Right renal cortex interstitium (tissue), 3 donors: ENCODE measurements at regions not wholly inside any gene's neighbourhood (a gene's known extent, or its start where the extent isn't known, plus 50 kb on each side); places are given as distances from the start of the nearest gene placed in this dataset.

Experiments used
- DNase-seq, 3 donors: peaks; one replicate each; pipeline ENCODE4 v3.0.0-alpha.2; 2013; ENCODE audit warnings: low read depth in 3 of 3, low spot score in 2 of 3

DNA sequence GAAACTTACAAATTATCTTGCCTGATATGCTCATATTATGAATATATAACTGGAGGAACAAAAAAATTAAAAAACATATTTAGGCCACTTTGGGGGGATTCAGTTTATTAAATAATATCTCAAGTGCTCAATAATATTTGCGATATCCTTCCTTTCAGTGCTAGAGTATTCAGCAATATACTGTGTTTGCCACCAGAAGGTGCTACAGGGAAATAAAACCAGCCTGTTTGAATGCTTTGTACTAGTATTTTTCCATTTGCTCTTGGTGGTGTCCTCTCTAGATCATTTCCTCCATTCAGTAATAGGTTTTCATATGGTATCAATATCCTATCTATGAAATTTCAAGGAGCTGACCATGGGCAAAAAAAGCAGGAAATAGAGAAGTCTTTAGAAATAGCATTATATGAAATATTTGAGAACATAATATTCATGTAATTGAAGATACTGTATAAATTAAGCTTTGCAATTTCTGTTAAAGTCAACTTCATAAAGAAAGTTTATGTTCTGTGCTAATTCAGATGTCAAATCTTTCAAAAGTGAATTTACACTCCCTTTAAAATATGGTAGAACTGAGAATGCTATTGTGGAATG, 106.2 kb upstream of the NAV3 start:
- no peak for DNase-seq

DNA sequence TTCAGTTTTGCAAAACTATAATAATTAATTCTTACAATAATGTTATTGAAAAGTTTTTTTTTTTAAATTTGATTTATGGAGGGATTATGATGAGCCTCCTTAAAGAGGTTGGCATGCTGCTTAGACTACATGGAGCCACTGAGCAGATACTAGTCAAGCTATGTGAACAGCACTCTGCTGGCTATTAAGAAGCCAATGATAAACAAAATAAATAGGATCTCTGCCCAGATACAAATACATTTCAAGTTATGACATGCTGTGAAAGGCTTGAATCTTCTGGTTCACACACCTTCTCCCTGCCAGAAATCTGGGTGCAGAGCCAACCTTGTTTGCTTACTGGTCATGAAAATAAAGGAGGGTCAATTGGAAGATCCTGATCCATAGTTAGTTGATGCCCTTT, 107.4 kb upstream of the NAV3 start:
- DNase-seq = no peak

DNA sequence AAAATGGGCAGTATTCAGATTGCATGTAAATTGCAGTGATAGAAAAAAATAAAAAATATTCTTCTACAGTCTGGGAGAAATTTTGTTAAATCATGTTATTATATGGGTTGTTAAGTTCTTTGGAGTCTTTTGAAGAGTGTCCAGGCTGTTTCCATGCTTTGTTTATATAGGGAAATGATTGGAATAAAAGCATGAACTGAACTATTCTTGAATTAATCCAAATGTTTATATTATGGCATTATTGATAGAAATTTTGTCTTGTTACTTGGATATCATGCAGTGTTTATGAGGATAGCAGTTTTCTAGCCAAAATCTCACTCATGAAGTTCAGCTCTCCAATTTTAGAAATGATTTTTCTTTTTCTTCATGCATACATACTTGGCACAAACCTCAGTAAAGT, 108.2 kb upstream of the NAV3 start:
- no peak for DNase-seq

DNA sequence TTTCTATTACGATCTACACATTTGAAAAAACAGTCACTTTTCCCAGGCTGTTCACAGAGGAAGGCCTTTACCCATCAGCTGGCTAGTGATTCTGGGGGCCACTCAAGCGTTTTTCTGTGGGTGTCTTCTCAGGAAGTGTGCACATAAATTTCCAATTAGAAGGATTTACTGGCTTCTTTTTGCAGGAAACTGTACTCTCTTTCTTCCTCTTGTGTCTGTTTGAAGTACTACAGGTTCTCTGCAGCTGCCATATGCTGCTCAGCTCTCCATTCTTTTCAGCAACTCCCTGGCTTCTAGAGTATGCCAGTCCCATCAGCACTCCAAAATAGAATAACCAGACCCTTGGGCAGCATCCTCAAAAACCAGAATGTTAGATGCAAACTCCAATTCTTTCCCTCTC, 110.4 kb upstream of the NAV3 start:
- DNase-seq = no peak

DNA sequence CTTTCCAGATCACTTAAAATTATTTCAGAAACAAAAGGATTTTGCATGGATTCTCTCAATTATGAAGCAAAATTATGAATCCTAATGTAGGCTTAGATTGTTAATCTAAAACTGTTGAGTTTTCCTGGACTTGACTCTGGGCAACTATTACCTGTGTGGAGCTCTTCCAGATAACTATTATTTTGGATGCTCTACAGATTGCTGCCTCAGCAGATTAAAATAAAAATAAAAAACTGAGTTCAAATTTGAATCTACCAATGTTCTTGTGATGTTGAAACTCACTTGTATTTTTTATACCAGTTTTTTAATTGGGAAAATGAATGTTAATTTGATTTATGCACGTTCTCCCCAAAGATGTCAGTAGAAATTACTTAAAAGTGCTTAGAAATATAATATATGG, 120.5 kb upstream of the NAV3 start:
- DNase-seq = no peak

DNA sequence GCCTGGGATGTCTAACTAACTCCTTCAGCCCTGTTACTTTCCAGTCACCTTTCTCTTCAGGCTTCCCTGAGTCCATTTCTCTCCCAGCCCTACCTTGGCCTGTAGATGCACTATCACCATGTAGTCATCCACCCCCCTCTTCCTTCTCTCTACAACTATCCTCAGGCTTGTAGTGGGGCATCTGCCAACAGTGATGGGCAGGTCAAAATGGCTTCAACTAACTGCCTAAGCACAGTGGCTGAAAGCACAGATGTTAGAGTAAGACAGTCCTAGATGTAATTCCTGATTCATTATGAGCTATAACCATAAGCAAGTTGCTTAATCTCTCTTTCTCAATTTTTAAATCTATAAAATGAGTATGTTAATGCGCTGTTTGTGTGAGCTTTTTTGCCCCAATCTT, 133.6 kb upstream of the NAV3 start:
- DNase-seq = no peak

DNA sequence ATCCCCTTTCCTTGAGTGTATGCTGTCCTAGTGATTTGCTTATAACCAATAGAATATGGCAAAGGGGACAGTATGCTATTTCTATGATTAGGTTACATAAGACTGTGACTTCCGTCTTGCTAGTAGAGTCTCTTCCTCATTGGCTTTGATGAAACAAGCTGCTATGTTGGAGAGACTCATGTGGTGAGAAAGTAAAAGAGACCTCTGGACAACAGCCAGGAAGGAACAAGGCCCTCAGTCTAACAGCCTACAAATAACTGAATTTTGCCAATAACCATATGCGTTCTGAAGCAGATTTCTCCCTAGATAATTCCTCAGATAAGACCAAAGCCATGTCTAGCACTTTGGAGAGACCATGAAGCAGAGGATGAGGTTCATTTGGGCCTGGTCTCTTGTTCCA, 134.5 kb upstream of the NAV3 start:
- no peak for DNase-seq

DNA sequence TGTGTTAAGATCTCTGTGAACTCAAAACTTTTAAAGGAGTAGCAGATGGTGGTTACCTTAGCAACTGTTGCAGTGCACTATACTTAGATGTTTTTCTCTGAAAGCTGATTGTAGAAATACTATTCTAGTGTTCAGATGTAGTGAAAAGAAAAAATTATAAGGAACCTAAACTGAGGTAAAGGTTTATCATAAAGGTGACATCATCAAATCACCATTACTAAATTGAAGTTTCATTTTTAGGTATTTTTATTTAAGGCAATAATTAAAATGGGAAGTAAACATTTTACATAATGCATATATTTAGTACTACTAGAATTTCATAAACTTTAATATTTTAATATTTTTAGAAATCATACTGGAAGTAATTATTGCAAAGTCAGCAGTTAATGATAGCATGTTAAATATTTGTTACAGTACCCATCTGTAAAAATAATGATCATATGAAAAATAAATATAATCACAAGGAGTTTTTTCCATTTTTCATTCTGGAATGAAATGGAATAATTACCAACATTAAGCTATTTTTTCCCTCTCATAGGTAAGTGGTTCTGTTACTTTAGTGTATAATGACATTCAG, 141.1 kb upstream of the NAV3 start:
- no peak for DNase-seq

DNA sequence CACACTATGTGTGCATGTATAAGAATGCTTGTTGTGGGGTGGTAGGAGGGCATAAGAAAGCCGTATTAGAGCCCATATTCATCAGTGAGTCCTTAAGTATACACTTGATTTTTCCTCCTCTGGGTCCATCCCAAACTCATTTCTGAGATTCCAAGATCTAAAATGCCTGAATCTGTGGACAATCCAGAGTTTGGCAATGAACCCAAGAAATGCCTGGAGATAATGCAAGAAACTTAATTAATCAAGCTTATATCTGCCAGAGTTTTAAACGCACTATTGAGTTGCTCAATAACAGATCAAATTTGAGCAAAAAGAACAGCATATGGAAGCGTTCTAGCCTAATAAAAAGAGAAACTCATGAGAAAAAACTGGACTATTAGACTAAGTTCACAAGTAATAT, 143.4 kb upstream of the NAV3 start:
- no peak for DNase-seq

DNA sequence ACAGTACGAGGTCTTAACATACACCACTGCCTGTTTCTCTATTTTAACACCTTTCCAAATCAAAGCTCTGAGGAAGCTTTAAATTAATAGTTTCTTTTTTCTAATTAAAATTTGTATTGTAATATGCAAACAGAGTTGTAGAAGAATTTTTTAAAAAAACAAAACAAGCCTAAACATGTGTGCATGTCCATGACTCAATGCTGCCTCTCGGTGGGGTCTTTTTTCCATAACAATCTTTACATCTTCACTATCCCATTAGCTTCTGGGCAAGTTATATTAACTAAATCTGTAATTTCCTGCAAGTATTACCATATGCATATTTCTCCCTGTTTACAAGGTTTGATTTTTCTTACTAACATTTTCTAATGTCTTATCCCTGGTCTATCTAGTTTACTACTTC, 143.9 kb upstream of the NAV3 start:
- peak in 1 of 3 donors; percentile 3 for DNase-seq

DNA sequence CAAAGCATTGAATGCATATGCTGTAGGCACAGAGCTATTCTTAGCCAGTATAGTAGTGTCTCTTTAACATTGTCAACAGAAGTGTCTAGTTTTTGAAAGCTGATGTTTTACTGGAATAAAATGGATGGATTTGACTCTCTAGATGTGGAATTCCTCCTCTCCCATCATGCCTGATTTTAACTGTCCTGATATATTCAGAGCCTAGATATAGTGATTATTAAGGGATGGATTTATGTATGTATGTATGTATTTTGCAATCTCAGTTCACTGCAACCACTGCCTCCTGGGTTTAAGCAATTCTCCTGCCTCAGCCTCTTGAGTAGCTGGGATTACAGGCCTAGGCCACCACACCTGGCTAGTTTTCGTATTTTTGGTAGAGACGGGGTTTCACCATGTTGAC, 144.8 kb upstream of the NAV3 start:
- no peak for DNase-seq

DNA sequence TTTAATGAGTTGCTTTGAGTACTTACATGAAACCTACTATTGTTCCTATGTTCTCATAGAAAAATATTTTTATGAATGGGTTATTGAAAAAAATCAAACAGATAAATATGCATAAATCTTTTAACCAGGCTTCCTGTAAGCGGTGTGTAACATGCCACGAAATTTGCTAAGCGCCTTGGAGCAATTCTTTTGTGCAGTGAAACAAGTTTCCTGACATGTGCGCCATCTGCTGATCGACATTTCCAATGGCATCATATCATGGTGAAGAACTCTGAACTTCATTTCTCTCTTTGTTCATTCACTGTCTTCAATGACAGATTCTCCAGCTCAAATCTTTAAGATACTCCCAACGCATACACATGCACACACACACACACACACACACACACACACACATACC, 145.6 kb upstream of the NAV3 start:
- peak; percentile 29 to 47 (median 41) for DNase-seq

DNA sequence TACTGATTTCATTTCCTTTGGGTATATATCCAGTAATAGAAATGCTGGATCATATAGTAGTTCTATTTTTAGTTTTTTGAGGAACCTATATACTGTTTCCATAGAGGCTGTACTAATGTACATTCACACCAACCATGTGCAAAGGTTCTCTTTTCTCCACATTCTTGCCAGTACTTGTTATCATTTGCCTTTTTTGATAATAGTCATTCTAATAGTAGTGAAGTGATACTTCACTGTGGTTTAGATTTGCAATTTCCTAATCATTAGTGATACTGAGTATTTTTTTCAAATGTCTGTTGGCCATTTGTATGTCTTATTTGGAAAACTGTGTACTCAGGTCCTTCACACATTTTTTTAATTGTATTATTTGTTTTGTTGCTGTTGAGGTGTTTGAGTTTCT, 148.2 kb upstream of the NAV3 start:
- no peak for DNase-seq

DNA sequence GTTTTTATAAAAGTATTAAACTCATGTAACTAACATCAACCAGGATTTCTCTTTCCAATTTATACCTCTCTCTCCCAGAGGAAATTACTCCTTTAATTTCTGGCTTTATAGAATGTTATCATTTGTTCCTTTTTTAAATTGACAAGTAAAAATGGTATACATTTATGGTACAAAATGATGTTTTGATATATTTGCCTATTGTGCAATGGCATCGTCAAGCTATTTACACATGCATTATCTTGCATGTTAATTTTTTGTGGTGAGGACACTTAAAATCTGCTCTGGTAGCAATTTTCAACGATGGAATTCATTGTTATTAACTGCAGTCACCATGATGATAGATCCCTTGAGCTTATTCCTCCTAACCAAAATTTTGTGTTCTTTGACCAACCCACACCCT, 149.0 kb upstream of the NAV3 start:
- no peak for DNase-seq

DNA sequence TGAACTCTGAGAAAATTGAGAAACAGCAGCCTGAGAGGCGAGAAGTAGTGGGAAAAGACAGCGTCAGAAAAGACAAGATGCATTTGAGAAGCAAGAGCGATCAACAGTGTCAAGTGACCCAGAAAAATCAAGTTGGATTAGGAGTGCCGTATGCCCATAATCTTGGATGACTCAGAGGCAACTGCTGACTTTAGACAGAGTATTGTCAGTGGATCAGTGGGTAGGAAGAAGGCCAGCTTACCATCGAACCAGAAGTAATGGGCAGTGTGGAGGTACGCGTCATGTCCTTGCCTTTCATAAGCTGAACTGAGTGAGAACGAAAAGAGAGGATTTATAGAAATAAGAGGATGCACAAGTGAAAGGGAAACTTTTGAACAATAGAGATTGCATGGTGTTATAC, 151.0 kb upstream of the NAV3 start:
- no peak for DNase-seq

DNA sequence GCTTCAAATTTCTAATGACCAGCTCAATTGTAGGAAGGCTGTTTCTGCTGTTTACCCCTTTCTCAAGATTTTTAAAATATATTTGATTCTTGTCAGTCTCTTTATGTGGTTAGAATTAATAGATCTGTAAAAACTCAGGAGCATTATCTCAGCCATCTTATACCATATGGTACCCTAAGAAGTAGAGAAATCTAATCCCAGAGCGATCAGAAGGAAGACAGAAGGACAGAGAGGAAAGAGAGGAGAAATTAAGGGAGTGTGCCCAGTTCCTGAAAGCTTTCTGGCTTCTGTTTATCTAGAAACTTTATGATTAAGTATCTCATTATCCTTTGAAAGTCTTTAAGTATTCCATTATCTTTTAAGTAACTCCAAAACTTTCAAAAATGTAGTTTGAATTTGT, 152.1 kb upstream of the NAV3 start:
- DNase-seq = no peak

DNA sequence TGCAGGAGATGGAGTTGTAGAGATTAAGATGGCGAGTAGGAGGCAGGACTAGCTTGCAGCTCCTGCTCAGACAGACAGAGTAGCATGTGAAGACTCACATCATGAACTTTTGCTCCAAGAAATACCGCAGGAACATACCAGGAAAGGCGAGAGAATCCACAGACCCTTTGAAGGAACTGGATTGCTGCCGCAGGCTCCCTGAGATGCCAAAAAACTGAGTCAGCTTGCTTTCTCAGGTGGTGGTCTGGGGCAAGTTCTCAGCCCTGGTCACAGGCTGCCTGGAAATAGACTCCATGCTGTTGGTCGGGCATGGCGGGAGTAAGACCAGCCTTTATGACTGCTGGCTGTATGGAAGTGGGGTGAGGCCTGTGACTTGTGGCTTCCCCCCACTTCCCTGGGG, 163.6 kb upstream of the NAV3 start:
- no peak for DNase-seq

DNA sequence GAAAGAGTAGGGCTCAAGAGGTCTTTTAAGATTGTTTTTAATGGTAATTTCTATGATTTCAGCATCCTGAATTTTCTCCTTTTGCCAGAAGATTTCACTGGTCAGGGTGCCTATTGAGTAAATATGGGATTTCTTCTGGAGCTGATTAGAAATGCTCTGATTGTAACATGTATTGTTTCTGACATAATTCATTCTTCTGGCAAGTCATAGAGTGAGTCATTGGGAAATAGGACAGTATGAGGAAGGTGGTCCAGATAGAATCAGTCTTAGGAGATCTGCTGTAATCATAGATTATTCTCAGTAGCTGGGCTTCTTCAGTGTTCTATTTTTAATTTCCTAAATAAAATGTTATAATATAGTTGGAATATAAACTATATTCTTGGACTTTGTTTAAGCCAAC, 182.0 kb upstream of the NAV3 start:
- DNase-seq = no peak

DNA sequence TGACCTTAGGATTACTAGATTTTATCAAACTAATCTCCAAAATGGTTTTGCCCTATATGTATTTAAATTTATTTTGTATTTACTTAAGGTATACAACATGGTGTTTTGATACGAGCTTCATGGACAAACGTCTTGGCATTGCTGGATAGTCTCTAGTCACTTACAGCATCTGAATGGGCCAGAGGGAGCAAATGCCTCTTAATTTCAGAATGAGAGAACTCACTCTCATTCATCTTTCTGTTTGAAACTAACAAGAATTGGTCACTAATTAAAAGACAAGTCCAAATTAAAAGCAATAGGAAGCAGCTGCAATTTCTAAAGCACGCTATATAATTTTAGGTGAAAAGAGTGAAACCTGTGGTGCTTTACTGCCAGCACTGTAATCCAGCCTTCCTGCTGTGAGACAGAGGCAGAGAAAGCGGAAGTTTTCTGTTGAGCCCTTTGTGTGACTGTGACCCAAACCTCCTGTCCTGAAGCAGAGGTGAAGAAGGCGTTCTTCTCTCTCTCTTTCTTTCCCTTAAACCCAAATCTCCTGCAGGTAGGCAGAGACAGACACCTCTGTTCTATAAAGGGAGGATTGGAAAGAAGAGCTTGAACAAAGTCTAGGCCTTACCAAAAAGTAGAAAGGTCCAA, 184.6 kb upstream of the NAV3 start:
- DNase-seq = no peak

DNA sequence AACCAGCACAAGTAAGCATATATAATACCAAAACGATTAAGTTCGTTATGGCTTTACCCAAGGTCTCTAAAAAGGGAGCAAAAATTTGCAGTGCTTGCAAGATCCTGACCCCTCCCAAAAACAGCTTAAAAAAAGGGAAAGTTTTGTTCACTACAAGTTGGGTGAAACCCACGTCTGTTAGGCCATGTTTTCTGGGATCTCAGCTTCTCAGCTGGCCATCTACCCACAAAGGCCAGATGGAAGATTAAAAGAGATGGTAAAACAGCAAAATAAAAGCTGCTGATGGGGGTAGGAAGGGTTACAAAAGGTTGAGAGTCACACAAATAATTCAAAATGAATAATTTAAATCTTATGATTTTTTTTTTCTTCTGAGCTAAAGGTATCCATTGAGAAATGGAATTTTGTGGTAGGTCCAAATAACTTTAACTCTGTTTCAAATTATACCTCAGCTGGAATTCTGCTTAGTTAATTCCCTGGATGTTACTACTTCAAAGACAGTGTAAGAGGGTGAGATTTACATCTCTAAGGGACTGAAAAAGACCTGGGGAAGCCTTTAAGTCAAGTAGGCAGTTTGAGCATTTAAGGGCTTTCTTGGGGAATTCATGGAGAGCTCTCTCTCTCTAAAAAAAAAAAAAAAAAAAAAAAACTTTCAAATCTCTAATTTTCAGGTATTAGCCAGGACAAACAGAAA, 185.6 kb upstream of the NAV3 start:
- DNase-seq = no peak

DNA sequence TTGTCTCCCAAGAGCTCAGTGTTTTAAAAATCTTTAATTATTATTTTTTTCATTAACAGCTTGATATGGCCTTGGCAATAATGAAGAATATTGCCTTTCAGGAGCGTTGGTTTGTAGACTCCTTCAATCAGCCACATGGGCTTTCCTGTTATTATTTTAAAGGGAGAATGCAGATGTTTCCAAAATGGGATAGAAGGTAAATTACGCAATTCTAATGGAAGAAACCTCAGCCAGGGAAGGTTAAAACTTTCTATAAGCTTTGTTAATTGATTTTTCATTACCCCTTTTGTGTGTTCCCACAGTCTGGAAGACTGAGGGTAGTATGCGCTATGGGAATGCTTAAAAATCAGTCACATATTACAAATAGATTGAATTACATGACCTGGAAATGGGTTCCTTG, 188.4 kb upstream of the NAV3 start:
- DNase-seq = no peak

DNA sequence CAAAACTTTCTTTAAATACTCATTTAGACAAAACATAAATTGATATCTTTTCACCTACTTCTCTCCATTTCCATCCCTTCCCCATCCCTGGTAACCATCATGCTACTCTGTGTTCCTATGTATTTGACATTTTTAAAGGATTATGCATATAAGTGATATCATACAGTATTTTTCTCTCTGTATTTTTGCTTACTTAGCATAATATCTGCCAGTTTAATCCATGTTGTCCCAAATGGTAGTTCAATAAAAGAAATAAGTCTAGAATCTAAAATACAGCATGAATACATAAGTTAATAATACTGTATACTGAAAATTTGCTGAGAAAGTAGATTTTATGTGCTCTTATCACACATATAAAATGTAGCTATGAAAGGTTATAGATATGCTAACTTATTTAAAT, 190.3 kb upstream of the NAV3 start:
- DNase-seq = no peak
